H1 (cell line): ENCODE measurements at regions not wholly inside any gene's neighbourhood (a gene's known extent, or its start where the extent isn't known, plus 50 kb on each side); places are given as distances from the start of the nearest gene placed in this dataset.

ENCODE experiments used
- MAFK ChIP-seq: IDR thresholded peaks from 2 replicates; pipeline ENCODE4 v1.6.1; 2012; ENCODE audit warnings: low read depth, mild to moderate bottlenecking, improper control_type of control experiment, low read length
- SIN3A ChIP-seq, 2 experiments: IDR thresholded peaks in 1 of 2; conservative IDR thresholded peaks in 1 of 2; 2 replicates each; pipeline ENCODE4 v1.6.1; 2011 to 2012; ENCODE audit warnings: low read length in 2 of 2, improper control_type of control experiment in 1 of 2, low read depth in 1 of 2, mild to moderate bottlenecking in 1 of 2

DNA sequence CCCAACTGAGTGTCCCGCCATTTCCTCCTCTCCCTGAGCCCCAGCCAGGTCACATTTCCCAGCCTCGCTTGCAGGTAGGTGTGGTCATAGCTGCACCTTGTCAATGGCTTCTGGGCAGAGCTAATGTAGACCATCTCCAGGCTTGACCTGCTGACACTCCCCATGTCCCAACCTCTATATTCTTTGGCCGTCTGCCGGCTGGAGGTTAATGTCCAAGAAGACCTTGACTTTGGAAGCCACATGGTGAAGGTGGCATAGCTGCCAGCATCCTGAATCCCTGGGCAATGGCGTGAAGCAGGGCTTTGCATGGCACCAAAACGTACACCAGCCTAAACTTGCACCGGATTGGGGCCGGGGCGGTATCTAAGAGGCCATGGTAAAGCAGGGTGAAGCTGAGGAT lies 88.3 kb downstream of the SPP2 start (continued):
- TF ChIP-seq MAFK (no peak), SIN3A (conservative IDR thresholded peaks at IDR 0.05 in 1 of 2, IDR thresholded peaks at IDR 0.05 in 1 of 2; ENCODE audit: low read depth in 1 of 2, low read length in 2 of 2) (no peak)
